GM12878 (cell line): ENCODE measurements at regions not wholly inside any gene's neighbourhood (a gene's known extent, or its start where the extent isn't known, plus 50 kb on each side); places are given as distances from the start of the nearest gene placed in this dataset.

Source experiments
- ATAC-seq: fragments of 200-7000 bp; cut with Tn5 transposase; 3 replicates; pipeline ENCODE4 v1.9.1; 2020; ENCODE audit warnings: mild to moderate bottlenecking, moderate library complexity
- BruUV-seq: library from RNA; stranded (reverse); fragments of 400-500 nt; replicated peaks from 2 replicates; lab custom pipeline; 2021; lab: Mats Ljungman, UMichigan
- CTCF ChIA-PET: fragments of 300-600 bp; sonication (Branson Sonifier 250); formaldehyde crosslinking; extraction: SDS; loops from one replicate; lab custom pipeline; 2021; ENCODE audit warnings: inconsistent platforms; lab: Yijun Ruan, JAX
- POLR2A ChIA-PET: fragments of 350-600 bp; formaldehyde crosslinking; extraction: SDS; loops from one replicate; lab custom pipeline; 2021; ENCODE audit warnings: inconsistent platforms; lab: Charles Lee
- RAD21 ChIA-PET: fragments of 300-600 bp; sonication (Branson Sonifier 250); formaldehyde crosslinking; loops from one replicate; lab custom pipeline; 2023; ENCODE audit warnings: antibody characterized with exemption; ENCODE audit not compliant: unreplicated experiment; lab: Charles Lee
- SMC1A ChIA-PET: fragments of 300-600 bp; sonication (Branson Sonifier 250); formaldehyde crosslinking; loops from one replicate; lab custom pipeline; 2023; ENCODE audit not compliant: unreplicated experiment, uncharacterized antibody; lab: Charles Lee
- DNase-seq: peaks from one replicate; pipeline ENCODE4 v3.0.0-alpha.2; 2011; ENCODE audit warnings: low read depth, low spot score
- FAIRE-seq: peaks from 3 replicates; lab custom pipeline; 2011; peaks lifted over from hg19 to GRCh38; lab: Jason Lieb, UNC
- H2AFZ ChIP-seq: 2 replicates; pipeline ENCODE4 v1.6.0; 2011; ENCODE audit warnings: low read depth, low read length, control low read depth; ENCODE audit not compliant: control insufficient read depth
- H3K27ac ChIP-seq: 2 replicates; pipeline ENCODE4 v1.5.1; 2011; ENCODE audit warnings: control low read depth; ENCODE audit not compliant: control insufficient read depth, insufficient read depth
- H3K27me3 ChIP-seq, 2 experiments: replicated peaks in 1 of 2; 2 replicates each; pipeline versions ENCODE4 v1.6.0 to v1.6.1; 2011; ENCODE audit warnings: low read length in 1 of 2; ENCODE audit not compliant: control insufficient read depth in 2 of 2, insufficient read depth in 2 of 2
- H3K36me3 ChIP-seq, 2 experiments: 2 replicates each; pipeline ENCODE4 v1.5.1; 2011; ENCODE audit warnings: low read length in 1 of 2; ENCODE audit not compliant: control insufficient read depth in 2 of 2, insufficient read depth in 2 of 2
- H3K4me1 ChIP-seq: 2 replicates; pipeline ENCODE4 v1.6.1; 2011; ENCODE audit warnings: mild to moderate bottlenecking, low read length, moderate library complexity, mixed read lengths; ENCODE audit not compliant: control insufficient read depth, insufficient read depth
- H3K4me2 ChIP-seq: 2 replicates; pipeline ENCODE4 v1.6.0; 2011; ENCODE audit warnings: control low read depth; ENCODE audit not compliant: control insufficient read depth, insufficient read depth
- H3K4me3 ChIP-seq: fragments of 200-600 bp; sonication (generic); 2 replicates; pipeline ENCODE4 v1.5.1; 2016
- H3K79me2 ChIP-seq: 2 replicates; pipeline ENCODE4 v1.6.0; 2011; ENCODE audit warnings: low read length; ENCODE audit not compliant: control insufficient read depth, insufficient read depth
- H3K9ac ChIP-seq: 2 replicates; pipeline ENCODE4 v1.8.0; 2011; ENCODE audit warnings: low read length, control low read depth, mixed read lengths; ENCODE audit not compliant: control insufficient read depth, insufficient read depth
- H3K9me3 ChIP-seq: replicated peaks from 3 replicates; pipeline ENCODE4 v1.5.1; 2011; ENCODE audit warnings: mild to moderate bottlenecking, low read length; ENCODE audit not compliant: control insufficient read depth, insufficient read depth
- H4K20me1 ChIP-seq: 2 replicates; pipeline ENCODE4 v1.6.0; 2011; ENCODE audit not compliant: control insufficient read depth, insufficient read depth
- HCFC1 ChIP-seq: fragments of 150-350 bp; IDR thresholded peaks from 2 replicates; pipeline ENCODE4 v1.6.1; 2014; ENCODE audit warnings: low read length
- MTA2 ChIP-seq: fragments of 450-650 bp; IDR thresholded peaks from 2 replicates; pipeline ENCODE4 v1.6.1; 2016; ENCODE audit warnings: low read depth, mild to moderate bottlenecking, moderate library complexity
- NRF1 ChIP-seq: conservative IDR thresholded peaks from 2 replicates; pipeline ENCODE4 v1.6.1; 2011; ENCODE audit warnings: mild to moderate bottlenecking, low read depth, low read length, improper control_type of control experiment
- RBBP5 ChIP-seq: fragments of 200-600 bp; sonication (generic); conservative IDR thresholded peaks from 2 replicates; pipeline ENCODE4 v1.6.1; 2016
- SIX5 ChIP-seq: IDR thresholded peaks from 2 replicates; pipeline ENCODE4 v1.6.1; 2011; ENCODE audit warnings: mild to moderate bottlenecking, low read depth, low read length, moderate library complexity; ENCODE audit not compliant: severe bottlenecking
- TCF3 ChIP-seq: IDR thresholded peaks from 2 replicates; pipeline ENCODE4 v1.6.1; 2012; ENCODE audit warnings: low read depth, mild to moderate bottlenecking, low read length, borderline replicate concordance; ENCODE audit not compliant: insufficient read depth
- ZBED1 ChIP-seq: IDR thresholded peaks from 2 replicates; pipeline ENCODE4 v1.6.1; 2016; ENCODE audit warnings: borderline replicate concordance
- WGBS: methylation state at CpG from one replicate; pipeline ENCODE4 v1.1.6; 2016; ENCODE audit warnings: low lambda C conversion rate; ENCODE audit not compliant: insufficient replicate concordance, insufficient coverage; ENCODE audit errors: missing lambda C conversion rate; 5-methylcytosine and 5-hydroxymethylcytosine counted together
- in situ Hi-C: fragments of 300-500 bp; cut with MboI; formaldehyde crosslinking; loops from 9 replicates; pipeline ENCODE4 v1.14.3; 2018; ENCODE audit warnings: mixed read lengths
- intact Hi-C: fragments of 100-400 bp; cut with micrococcal nuclease; formaldehyde crosslinking; loops from one replicate; pipeline ENCODE4 v1.14.2; 2022; ENCODE audit not compliant: unreplicated experiment
- TF ChIP-seq, protein P1 (sequence below): fragments of 450-650 bp; IDR thresholded peaks from 2 replicates; pipeline ENCODE4 v1.6.1; 2014; ENCODE audit warnings: mild to moderate bottlenecking

DNA sequence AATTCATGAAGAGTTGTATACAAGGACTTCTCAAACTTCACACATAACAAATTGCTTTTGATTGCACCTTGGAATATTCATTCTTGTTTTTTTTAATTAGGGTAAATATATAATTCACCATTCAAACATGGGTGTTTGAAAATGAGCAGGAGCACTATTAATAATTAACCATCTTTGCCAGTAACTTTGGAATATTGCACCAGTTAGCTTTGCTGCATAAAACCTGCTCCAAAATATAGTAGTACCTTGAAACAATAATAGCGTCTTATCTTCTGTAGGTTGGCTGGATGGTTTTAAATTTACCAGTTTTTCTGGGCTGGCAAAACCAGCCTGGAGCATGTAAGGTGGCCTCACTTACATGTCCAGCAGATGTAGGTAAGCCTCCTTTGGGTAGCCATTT is 1112.4 kb downstream of the TRHDE start (continued):
- TF ChIP-seq, protein P1, sequence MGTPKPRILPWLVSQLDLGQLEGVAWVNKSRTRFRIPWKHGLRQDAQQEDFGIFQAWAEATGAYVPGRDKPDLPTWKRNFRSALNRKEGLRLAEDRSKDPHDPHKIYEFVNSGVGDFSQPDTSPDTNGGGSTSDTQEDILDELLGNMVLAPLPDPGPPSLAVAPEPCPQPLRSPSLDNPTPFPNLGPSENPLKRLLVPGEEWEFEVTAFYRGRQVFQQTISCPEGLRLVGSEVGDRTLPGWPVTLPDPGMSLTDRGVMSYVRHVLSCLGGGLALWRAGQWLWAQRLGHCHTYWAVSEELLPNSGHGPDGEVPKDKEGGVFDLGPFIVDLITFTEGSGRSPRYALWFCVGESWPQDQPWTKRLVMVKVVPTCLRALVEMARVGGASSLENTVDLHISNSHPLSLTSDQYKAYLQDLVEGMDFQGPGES: no peak
- no peak for TF ChIP-seq NRF1

DNA sequence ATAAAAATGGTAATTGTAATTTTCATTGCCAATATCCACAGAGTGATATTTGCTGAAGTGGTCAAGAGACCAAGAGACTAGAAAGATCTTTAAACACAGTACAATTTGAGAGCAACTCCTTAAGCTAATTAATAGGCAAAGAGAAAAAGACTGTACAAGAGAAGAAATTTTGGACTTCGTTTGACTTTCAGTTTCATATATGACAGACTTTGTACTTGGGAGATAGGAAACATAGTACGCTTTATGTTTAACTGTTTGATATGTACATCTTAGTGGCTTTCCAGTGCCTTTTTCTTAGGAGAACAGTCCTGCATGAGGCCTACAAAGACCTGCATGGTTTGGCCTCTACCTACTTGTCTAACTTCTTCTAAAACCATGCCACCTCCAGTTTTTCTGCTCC is 1118.1 kb downstream of the TRHDE start:
- no peak for TF ChIP-seq TCF3
- no peak for TF ChIP-seq MTA2
- no peak for TF ChIP-seq SIX5
- no peak for TF ChIP-seq RBBP5
- TF ChIP-seq HCFC1: no peak
- TF ChIP-seq ZBED1: no peak
- SMC1A ChIA-PET: no interaction called here
- no TSS peak for BruUV-seq

More for the DNA sequence above, 1118.1 kb downstream of the TRHDE start:
- Histone ChIP-seq H3K4me3 (no peak overlapping the region), H4K20me1 (no peaks in the 10 kb centered on the region), H3K27ac (no peak overlapping the region), H3K9me3 (no peaks in the 10 kb centered on the region), H3K4me2 (no peak overlapping the region), H3K27me3 (no peaks in the 10 kb centered on the region), H3K9ac (no peak overlapping the region), H3K4me1 (no peaks in the 10 kb centered on the region), H3K79me2 (no peaks in the 10 kb centered on the region), H2AFZ (no peak overlapping the region), H3K36me3 (no peaks in the 10 kb centered on the region)
- RAD21 ChIA-PET: no interaction called here
- ATAC-seq (no peak), FAIRE-seq (no peak), DNase-seq (no peak)
- POLR2A ChIA-PET: no interaction called here
- WGBS: 48% methylated on average over 2 of the region's 2 CpGs
- intact Hi-C loops: no loop called here
- CTCF ChIA-PET: no interaction called here
- in situ Hi-C loops: no loop called here
